CD14-positive monocyte (primary cell): ENCODE measurements at regions not wholly inside any gene's neighbourhood (a gene's known extent, or its start where the extent isn't known, plus 50 kb on each side); places are given as distances from the start of the nearest gene placed in this dataset.

Experiments used
- DNase-seq, 3 donors: peaks; one replicate each; pipeline ENCODE4 v3.0.0-alpha.2; 2011 to 2022
- H2AFZ ChIP-seq: 2 replicates; pipeline ENCODE4 v1.6.0; 2012; ENCODE audit warnings: mild to moderate bottlenecking, low read depth, low read length, inconsistent platforms; ENCODE audit not compliant: insufficient read depth, poor library complexity, severe bottlenecking
- H3K27ac ChIP-seq, 2 donors: 1 replicate in 1 of 2; 2 replicates in 1 of 2; pipeline ENCODE4 v1.5.1; 2012 to 2013; ENCODE audit warnings: low read length in 2 of 2, control low read depth in 1 of 2, inconsistent platforms in 1 of 2, low read depth in 1 of 2, mild to moderate bottlenecking in 1 of 2
- H3K27me3 ChIP-seq, 2 donors: one replicate each; pipeline versions ENCODE4 v1.6.0 to v1.6.1; 2011 to 2013; ENCODE audit warnings: low read length in 2 of 2; ENCODE audit not compliant: control insufficient read depth in 2 of 2, insufficient read depth in 2 of 2
- H3K36me3 ChIP-seq, 2 donors: replicated peaks in 1 of 2; 1 replicate in 1 of 2; 2 replicates in 1 of 2; pipeline versions ENCODE4 v1.5.1 to v1.6.1; 2012 to 2013; ENCODE audit warnings: low read length in 2 of 2, control low read depth in 1 of 2, inconsistent platforms in 1 of 2, mild to moderate bottlenecking in 1 of 2; ENCODE audit not compliant: insufficient read depth in 2 of 2, control insufficient read depth in 1 of 2
- H3K4me1 ChIP-seq, 2 donors: 1 replicate in 1 of 2; 2 replicates in 1 of 2; pipeline versions ENCODE4 v1.5.1 to v1.6.1; 2012 to 2013; ENCODE audit warnings: low read length in 2 of 2, control low read depth in 1 of 2, inconsistent platforms in 1 of 2, mild to moderate bottlenecking in 1 of 2, moderate library complexity in 1 of 2; ENCODE audit not compliant: insufficient read depth in 2 of 2, control insufficient read depth in 1 of 2
- H3K4me2 ChIP-seq: replicated peaks from 2 replicates; pipeline ENCODE3; 2012; ENCODE audit warnings: low read length, moderate library complexity, mild to moderate bottlenecking; ENCODE audit not compliant: poor library complexity, severe bottlenecking; ENCODE audit errors: extremely low read depth
- H3K4me3 ChIP-seq, 3 experiments: fragments of 200-600 bp in 1 of 3; sonication (generic) in 1 of 3; replicated peaks in 1 of 3; 1 replicate in 2 of 3; 2 replicates in 1 of 3; pipeline ENCODE4 v1.5.1; 2011 to 2013; ENCODE audit warnings: low read length in 3 of 3, mild to moderate bottlenecking in 3 of 3, control low read depth in 2 of 3, low read depth in 2 of 3, inconsistent platforms in 1 of 3, moderate library complexity in 1 of 3
- H3K79me2 ChIP-seq: 2 replicates; pipeline ENCODE4 v1.6.0; 2012; ENCODE audit warnings: mild to moderate bottlenecking, control low read depth, inconsistent platforms, low read length, moderate library complexity; ENCODE audit not compliant: insufficient read depth
- H3K9ac ChIP-seq: 2 replicates; pipeline ENCODE4 v1.6.0; 2017; ENCODE audit warnings: low read length, mild to moderate bottlenecking; ENCODE audit not compliant: insufficient read depth, poor library complexity, severe bottlenecking
- H3K9me3 ChIP-seq, 2 donors: replicated peaks in 1 of 2; 1 replicate in 1 of 2; 2 replicates in 1 of 2; pipeline versions ENCODE4 v1.5.1 to v1.6.1; 2012 to 2013; ENCODE audit warnings: low read length in 2 of 2, control low read depth in 1 of 2; ENCODE audit not compliant: control insufficient read depth in 1 of 2, insufficient read depth in 1 of 2
- H4K20me1 ChIP-seq: 2 replicates; pipeline ENCODE4 v1.6.0; 2012; ENCODE audit warnings: mild to moderate bottlenecking, low read length, control low read depth, moderate library complexity; ENCODE audit not compliant: insufficient read depth
- H3K27ac Mint-ChIP-seq, 7 donors: one replicate each; pipeline ENCODE4 v1.8.0; 2020; ENCODE audit warnings: mild to moderate bottlenecking in 7 of 7, mixed read lengths in 7 of 7, moderate library complexity in 6 of 7, inconsistent platforms in 2 of 7
- H3K27me3 Mint-ChIP-seq, 3 donors: one replicate each; pipeline ENCODE4 v1.8.0; 2021 to 2022; ENCODE audit warnings: low read depth in 3 of 3, mild to moderate bottlenecking in 3 of 3, mixed read lengths in 3 of 3, moderate library complexity in 3 of 3, inconsistent platforms in 1 of 3
- H3K36me3 Mint-ChIP-seq, 2 donors: one replicate each; pipeline ENCODE4 v1.8.0; 2020; ENCODE audit warnings: mixed read lengths in 2 of 2, inconsistent platforms in 1 of 2, mild to moderate bottlenecking in 1 of 2
- H3K4me1 Mint-ChIP-seq: one replicate; pipeline ENCODE4 v1.8.0; 2020; ENCODE audit warnings: mild to moderate bottlenecking, mixed read lengths
- H3K4me3 Mint-ChIP-seq, 2 donors: one replicate each; pipeline ENCODE4 v1.8.0; 2020; ENCODE audit warnings: mild to moderate bottlenecking in 2 of 2, mixed read lengths in 2 of 2, moderate library complexity in 1 of 2
- H3K9me3 Mint-ChIP-seq, 7 donors: one replicate each; pipeline ENCODE4 v1.8.0; 2020 to 2022; ENCODE audit warnings: mixed read lengths in 7 of 7, mild to moderate bottlenecking in 6 of 7, moderate library complexity in 6 of 7, inconsistent platforms in 2 of 7
- CTCF ChIP-seq: fragments of 200-600 bp; IDR thresholded peaks from one replicate; pipeline ENCODE4 v1.8.0; 2022; ENCODE audit warnings: antibody characterized with exemption, mild to moderate bottlenecking
- WGBS: methylation state at CpG from one replicate; pipeline ENCODE4 v1.1.5; 2013; ENCODE audit warnings: missing lambda C conversion rate; ENCODE audit not compliant: insufficient coverage; 5-methylcytosine and 5-hydroxymethylcytosine counted together
- intact Hi-C, 2 donors: fragments of 100-400 bp; cut with micrococcal nuclease; formaldehyde crosslinking; loops; one replicate each; pipeline versions ENCODE4 v1.15.0 to v1.15.1; 2023

GRCh38 chr7:69122953-69123352, 475.3 kb upstream of the AUTS2 start:
- no peak overlapping the region for H3K4me3 Mint-ChIP-seq
- no peak for TF ChIP-seq CTCF
- H3K27me3 Mint-ChIP-seq, result no peaks in the 10 kb centered on the region
- H3K9me3 Mint-ChIP-seq, result peaks cover 0 to 11% (median 4%) of the 10 kb centered on the region in 7 donors
- Histone ChIP-seq H2AFZ (no peak overlapping the region), H3K9ac (no peak overlapping the region), H3K9me3 (no peaks in the 10 kb centered on the region), H3K79me2 (no peaks in the 10 kb centered on the region), H3K4me1 (no peaks in the 10 kb centered on the region), H3K36me3 (no peaks in the 10 kb centered on the region), H4K20me1 (no peaks in the 10 kb centered on the region), H3K27me3 (no peaks in the 10 kb centered on the region), H3K4me3 (no peak overlapping the region), H3K4me2 (no peak overlapping the region), H3K27ac (no peak overlapping the region)
- DNase-seq, result no peak
- no peaks in the 10 kb centered on the region for H3K4me1 Mint-ChIP-seq
- intact Hi-C loops, result no loop called here
- no peak overlapping the region for H3K27ac Mint-ChIP-seq
- no peaks in the 10 kb centered on the region for H3K36me3 Mint-ChIP-seq
- 74% methylated on average over 7 of the region's 7 CpGs for WGBS

DNA sequence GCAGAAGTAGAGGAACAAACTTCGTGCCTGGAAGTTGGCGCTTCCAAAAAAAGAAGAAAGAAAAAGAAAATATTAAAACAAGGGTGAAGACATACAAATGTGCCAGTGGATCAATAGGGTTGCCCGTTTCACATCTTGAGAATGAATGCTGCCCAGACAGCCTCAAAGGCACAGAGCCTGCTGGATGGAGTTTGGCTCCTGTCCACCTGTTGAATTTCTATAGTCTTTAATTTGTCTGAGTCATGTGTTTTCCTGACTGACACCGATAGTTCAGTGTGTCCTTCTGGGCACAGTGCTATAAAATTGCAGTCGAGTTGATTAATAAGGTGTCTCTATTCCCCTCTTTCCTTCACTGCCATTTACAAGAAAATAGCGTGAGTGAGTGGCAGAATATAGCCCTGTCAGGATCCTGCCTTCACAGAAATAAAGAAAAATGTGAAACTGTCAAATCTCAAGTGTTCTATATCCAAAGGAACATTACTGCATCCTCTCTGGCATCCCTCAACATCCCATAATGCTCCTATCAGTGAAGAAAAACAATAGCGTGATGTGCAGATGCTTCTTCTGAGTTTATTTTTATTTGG, 471.3 kb upstream of the AUTS2 start:
- Histone ChIP-seq H3K36me3 (no peaks in the 10 kb centered on the region), H3K27me3 (no peaks in the 10 kb centered on the region), H3K79me2 (no peaks in the 10 kb centered on the region), H2AFZ (no peak overlapping the region), H3K4me2 (no peak overlapping the region), H3K9ac (no peak overlapping the region), H4K20me1 (no peaks in the 10 kb centered on the region), H3K27ac (no peak overlapping the region), H3K9me3 (no peaks in the 10 kb centered on the region), H3K4me3 (no peak overlapping the region), H3K4me1 (no peaks in the 10 kb centered on the region)
- intact Hi-C loops, result no loop called here
- Mint-ChIP-seq H3K4me3 (no peak overlapping the region), H3K27me3 (peaks cover 0 to 1% (median 0%) of the 10 kb centered on the region in 3 donors), H3K27ac (no peak overlapping the region), H3K9me3 (peaks cover 0 to 5% (median 3%) of the 10 kb centered on the region in 7 donors), H3K36me3 (no peaks in the 10 kb centered on the region), H3K4me1 (no peaks in the 10 kb centered on the region)
- DNase-seq, result no peak
- TF ChIP-seq CTCF, result no peak
- 96% methylated on average over 2 of the region's 7 CpGs for WGBS
